Ectodermal cell (in vitro differentiated cells): ENCODE measurements at regions not wholly inside any gene's neighbourhood (a gene's known extent, or its start where the extent isn't known, plus 50 kb on each side); places are given as distances from the start of the nearest gene placed in this dataset.

Source experiments
- H3K27ac ChIP-seq: 2 replicates; pipeline ENCODE4 v1.7.0; 2013; ENCODE audit warnings: mild to moderate bottlenecking, low read depth, low read length; ENCODE audit not compliant: insufficient read depth, poor library complexity, severe bottlenecking
- H3K27me3 ChIP-seq: 2 replicates; pipeline ENCODE4 v1.7.0; 2013; ENCODE audit warnings: mild to moderate bottlenecking, low read length; ENCODE audit not compliant: insufficient read depth, control insufficient read depth, poor library complexity, severe bottlenecking
- H3K36me3 ChIP-seq: one replicate; pipeline ENCODE4 v1.7.0; 2013; ENCODE audit warnings: low read length; ENCODE audit not compliant: control insufficient read depth, insufficient read depth
- H3K4me1 ChIP-seq: one replicate; pipeline ENCODE4 v1.7.0; 2013; ENCODE audit warnings: low read length; ENCODE audit not compliant: control insufficient read depth, insufficient read depth
- H3K4me3 ChIP-seq: 2 replicates; pipeline ENCODE4 v1.7.0; 2013; ENCODE audit warnings: low read depth, low read length, control low read depth; ENCODE audit not compliant: insufficient read depth
- H3K9me3 ChIP-seq: 2 replicates; pipeline ENCODE4 v1.7.0; 2013; ENCODE audit warnings: mild to moderate bottlenecking, low read length, moderate library complexity; ENCODE audit not compliant: control insufficient read depth
- WGBS, 2 experiments: methylation state at CpG; one replicate each; pipeline ENCODE4 v1.1.7; 2013; ENCODE audit warnings: missing lambda C conversion rate in 2 of 2; 5-methylcytosine and 5-hydroxymethylcytosine counted together

DNA sequence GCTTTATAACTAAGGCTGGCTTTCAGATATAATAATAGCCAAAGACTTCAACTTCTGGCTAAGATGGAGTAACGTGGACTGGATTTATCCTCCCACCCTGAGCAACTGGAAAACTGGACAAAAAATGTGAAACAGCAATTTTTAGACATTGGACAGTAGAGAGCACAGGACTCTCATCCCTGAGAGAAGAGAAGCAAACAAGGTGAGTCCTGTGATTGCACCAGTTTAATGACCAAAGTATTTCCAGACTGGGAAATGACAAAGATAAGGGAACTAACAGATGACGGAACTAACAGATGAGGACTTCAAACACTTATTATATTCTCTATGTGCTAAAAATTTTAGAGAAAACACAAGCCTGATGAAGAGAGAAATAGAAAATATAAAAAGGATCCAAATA is 175.7 kb upstream of the SLC25A13 start:
- Histone ChIP-seq H3K4me1 (peaks cover 6% of the 10 kb centered on the region), H3K27ac (no peak overlapping the region), H3K4me3 (no peak overlapping the region), H3K27me3 (no peaks in the 10 kb centered on the region), H3K36me3 (no peaks in the 10 kb centered on the region), H3K9me3 (no peaks in the 10 kb centered on the region)
- WGBS, 2 experiments = 93 to 98% methylated on average over 1 to 2 of the region's 2 CpGs

DNA sequence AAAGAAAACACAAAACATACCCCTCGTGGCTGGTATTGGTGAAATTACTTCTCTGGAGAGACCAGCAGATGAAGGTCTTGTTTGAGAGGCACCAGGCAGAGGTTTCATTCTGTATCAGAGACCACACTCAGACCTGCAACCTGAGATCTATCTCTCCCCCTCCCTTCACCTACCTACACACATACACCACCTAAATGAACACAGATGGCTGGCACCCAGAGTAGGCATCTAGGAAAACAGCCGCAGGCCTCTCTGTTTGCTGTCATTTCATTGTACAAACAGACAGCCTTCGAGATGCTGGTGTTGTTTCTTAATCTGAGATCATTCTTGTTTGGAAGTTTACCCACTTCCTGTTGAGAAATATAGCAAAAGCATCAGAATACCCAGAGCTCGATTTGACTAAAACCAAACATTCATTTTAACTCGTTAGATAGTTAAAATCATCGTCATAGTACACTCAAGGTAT is 173.9 kb upstream of the SLC25A13 start:
- H3K9me3 ChIP-seq = no peaks in the 10 kb centered on the region
- H3K4me3 ChIP-seq = no peak overlapping the region
- no peak overlapping the region for H3K27ac ChIP-seq
- no peaks in the 10 kb centered on the region for H3K36me3 ChIP-seq
- H3K27me3 ChIP-seq = no peaks in the 10 kb centered on the region
- peaks cover 6% of the 10 kb centered on the region for H3K4me1 ChIP-seq
- 88 to 92% methylated on average over 5 to 6 of the region's 6 CpGs for WGBS, 2 experiments

DNA sequence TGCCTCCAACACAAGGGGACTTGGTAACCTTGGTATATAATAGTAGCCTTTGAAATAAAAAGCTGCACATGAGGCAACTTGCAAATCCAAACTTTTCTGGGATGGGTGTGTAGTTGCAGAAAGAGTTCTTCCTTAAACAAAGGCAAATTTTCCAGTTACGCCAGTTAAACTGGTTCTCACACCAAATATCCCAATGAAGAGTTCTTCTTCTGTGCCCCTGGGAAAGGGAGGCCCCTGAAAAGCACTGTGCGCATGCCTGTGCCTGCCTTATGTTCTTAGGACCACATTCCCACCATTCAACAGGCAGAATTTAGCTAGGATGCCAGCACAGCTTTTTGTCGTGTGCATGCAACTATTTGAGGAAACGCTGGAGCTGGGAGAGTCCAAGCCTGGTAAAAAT is 164.8 kb upstream of the SLC25A13 start:
- no peaks in the 10 kb centered on the region for H3K27me3 ChIP-seq
- 92 to 96% methylated on average over 4 of the region's 4 CpGs for WGBS, 2 experiments

DNA sequence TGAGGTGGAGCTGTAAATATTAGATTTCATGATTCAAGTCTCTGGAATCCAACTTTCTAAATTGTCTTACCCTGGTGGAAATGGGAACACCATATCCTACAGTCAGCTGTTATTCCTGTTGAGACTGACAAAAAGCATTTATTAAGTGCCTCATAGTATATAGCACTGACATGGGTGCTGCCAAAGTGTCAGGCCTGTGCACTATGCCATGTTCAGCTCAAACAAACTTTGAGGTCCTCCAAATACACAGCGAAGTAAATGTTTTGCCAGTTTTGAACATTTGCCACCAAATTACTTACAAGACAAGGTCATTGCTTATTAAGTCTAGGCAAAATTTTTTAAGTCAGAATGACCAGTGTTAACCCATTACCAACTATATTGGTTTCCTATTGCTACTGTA is 162.9 kb upstream of the SLC25A13 start:
- no peak overlapping the region for H3K4me3 ChIP-seq
- no peak overlapping the region for H3K27ac ChIP-seq
- H3K9me3 ChIP-seq = no peaks in the 10 kb centered on the region
- H3K27me3 ChIP-seq = no peaks in the 10 kb centered on the region
- WGBS, 2 experiments = 94 to 98% methylated on average over 1 of the region's 1 CpG
- H3K4me1 ChIP-seq = no peaks in the 10 kb centered on the region
- no peaks in the 10 kb centered on the region for H3K36me3 ChIP-seq

More for the DNA sequence above, 164.8 kb upstream of the SLC25A13 start:
- Histone ChIP-seq H3K36me3 (no peaks in the 10 kb centered on the region), H3K27ac (no peak overlapping the region), H3K4me3 (no peak overlapping the region), H3K4me1 (no peaks in the 10 kb centered on the region), H3K9me3 (no peaks in the 10 kb centered on the region)

DNA sequence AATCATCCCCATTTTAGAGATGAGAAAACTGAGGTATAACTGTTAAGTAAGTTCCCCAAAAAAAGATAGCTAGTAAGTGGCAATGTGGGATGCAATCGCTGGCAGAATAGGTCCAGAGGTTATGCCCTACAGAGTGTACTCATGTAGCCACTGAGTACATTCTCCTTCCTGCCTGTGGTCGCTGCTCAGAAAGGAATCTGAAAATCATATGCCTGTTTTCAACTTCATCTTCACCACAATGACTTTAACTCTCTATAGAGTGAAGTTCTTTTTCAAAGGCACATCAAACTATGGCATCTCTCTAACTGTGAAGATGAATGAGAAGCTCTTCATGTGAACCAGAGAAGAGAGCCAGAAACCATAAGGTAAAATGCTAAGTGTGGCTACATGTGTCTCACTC is 162.2 kb upstream of the SLC25A13 start:
- 94 to 95% methylated on average over 2 of the region's 2 CpGs for WGBS, 2 experiments
- Histone ChIP-seq H3K4me3 (no peak overlapping the region), H3K9me3 (no peaks in the 10 kb centered on the region), H3K36me3 (no peaks in the 10 kb centered on the region), H3K27me3 (no peaks in the 10 kb centered on the region), H3K4me1 (no peaks in the 10 kb centered on the region), H3K27ac (no peak overlapping the region)

DNA sequence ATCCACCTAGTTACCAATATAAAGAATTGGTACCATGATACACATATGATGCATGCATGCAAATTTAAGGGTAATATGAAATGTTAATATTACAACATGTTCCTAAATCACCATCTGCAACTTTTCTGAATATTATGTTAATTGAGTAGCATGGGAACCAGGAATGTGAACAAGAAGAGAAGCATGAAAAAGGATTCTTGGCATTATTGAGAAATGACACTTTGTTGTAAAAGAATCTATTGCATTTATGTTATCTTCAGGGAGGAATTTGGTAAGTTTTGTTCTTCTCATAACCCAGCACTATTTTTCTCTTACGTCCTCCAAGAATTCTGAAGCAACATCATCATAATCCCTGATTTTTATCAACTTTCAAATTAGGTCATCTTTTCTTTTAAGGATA is 159.9 kb upstream of the SLC25A13 start:
- H3K27me3 ChIP-seq = no peaks in the 10 kb centered on the region
- H3K36me3 ChIP-seq = no peaks in the 10 kb centered on the region
- no peak overlapping the region for H3K27ac ChIP-seq
- no peaks in the 10 kb centered on the region for H3K4me1 ChIP-seq
- 78 to 100% methylated on average over 1 of the region's 1 CpG for WGBS, 2 experiments
- no peaks in the 10 kb centered on the region for H3K9me3 ChIP-seq
- no peak overlapping the region for H3K4me3 ChIP-seq

DNA sequence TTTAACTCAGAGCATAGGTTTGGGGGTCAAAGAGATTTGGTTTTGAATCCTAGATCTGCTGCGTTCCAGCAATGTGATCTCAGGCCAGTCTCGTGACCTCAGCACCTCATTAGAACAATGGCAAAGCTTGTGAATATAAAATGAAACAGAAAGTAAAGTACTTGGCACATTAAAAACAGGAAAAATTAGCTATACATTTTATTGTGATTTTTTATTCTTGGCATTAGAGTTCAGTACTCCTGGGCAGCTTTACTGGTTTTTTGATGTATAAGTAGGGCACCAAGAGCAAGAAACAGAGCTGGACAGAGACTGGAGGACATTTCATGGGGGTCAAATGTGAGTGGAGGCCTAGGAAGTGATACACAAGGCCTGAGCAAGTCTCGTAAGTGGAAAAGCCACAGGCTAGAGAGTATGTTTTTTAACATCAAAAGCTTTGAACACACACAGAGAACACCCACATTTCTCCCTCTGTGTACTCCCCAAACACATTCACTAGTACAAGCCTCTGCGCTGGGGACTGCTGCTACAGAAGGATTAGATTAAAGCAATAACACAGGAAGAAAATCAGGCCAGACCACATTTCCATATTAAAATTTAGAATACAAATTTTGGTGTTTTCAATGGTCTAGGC is 157.2 kb upstream of the SLC25A13 start:
- WGBS, 2 experiments = 86 to 93% methylated on average over 3 to 4 of the region's 4 CpGs
- Histone ChIP-seq H3K4me3 (no peak overlapping the region), H3K4me1 (no peaks in the 10 kb centered on the region), H3K36me3 (no peaks in the 10 kb centered on the region), H3K27ac (no peak overlapping the region), H3K9me3 (no peaks in the 10 kb centered on the region), H3K27me3 (no peaks in the 10 kb centered on the region)

DNA sequence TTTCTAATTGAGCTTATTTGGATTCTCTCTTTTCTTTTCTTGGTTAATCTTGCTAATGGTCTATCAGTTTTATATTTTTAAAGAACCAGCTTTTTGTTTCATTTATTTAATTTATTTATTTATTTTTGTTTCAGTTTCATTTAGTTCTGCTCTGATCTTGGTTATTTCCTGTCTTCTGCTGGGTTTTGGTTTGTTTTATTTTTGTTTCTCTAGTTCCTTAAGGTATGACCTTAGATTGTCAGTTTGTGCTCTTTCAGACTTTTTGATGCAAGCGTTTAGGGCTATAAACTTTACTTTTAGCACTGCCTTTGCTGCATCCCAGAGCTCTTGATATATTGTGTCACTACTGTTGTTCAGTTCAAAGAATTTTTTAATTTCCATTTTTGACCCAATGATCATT is 149.7 kb upstream of the SLC25A13 start:
- no peaks in the 10 kb centered on the region for H3K27me3 ChIP-seq
- H3K36me3 ChIP-seq = no peaks in the 10 kb centered on the region
- no peaks in the 10 kb centered on the region for H3K9me3 ChIP-seq
- no peak overlapping the region for H3K4me3 ChIP-seq
- H3K4me1 ChIP-seq = no peaks in the 10 kb centered on the region
- H3K27ac ChIP-seq = no peak overlapping the region
- 91 to 100% methylated on average over 1 of the region's 1 CpG for WGBS, 2 experiments

DNA sequence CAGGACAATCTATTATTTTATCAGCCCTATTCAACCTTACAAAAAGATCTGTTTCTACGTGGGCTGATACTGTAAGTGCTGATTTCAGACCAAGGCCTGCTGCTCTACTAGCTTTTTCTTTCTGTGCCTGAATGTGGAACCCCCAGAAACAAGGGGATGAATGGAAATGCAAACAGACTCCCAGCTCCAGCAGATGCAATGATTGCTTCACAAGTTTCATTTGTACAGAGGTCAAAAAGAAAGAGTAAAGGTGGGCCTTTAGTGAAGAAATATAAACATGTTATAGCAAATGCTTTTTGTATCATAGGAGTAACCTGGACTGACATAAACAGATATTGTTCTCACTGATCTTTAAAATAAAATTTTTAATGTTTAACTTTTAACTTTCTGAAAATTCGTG is 130.2 kb upstream of the SLC25A13 start:
- H3K4me3 ChIP-seq = no peak overlapping the region
- H3K27ac ChIP-seq = no peak overlapping the region
- WGBS, 2 experiments = 17 to 62% methylated on average over 1 to 2 of the region's 2 CpGs
- H3K27me3 ChIP-seq = no peaks in the 10 kb centered on the region
- no peaks in the 10 kb centered on the region for H3K9me3 ChIP-seq
- no peaks in the 10 kb centered on the region for H3K4me1 ChIP-seq
- no peaks in the 10 kb centered on the region for H3K36me3 ChIP-seq

DNA sequence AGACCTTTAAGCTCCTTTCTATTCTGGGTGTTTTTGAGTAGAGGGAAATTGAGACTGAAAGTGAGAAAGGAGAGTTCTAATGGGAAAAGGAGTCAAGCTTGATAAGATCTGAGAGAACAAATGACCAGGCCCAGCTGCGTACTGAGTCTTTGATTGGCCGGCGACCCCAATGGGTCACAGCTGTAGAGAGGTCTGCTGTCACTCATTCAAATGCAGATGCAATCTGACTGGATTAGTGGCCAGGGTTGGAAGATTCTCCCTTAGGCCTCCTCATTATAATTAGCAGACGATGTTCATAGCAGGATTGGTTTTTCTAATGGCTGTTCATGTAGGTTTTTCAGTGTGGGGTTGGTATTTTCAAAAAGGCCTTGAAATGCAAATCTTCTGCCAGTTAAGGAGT is 127.2 kb upstream of the SLC25A13 start:
- WGBS, 2 experiments = 33 to 43% methylated on average over 4 of the region's 4 CpGs
- Histone ChIP-seq H3K27me3 (no peaks in the 10 kb centered on the region), H3K4me1 (no peaks in the 10 kb centered on the region), H3K36me3 (no peaks in the 10 kb centered on the region), H3K9me3 (no peaks in the 10 kb centered on the region), H3K27ac (no peak overlapping the region), H3K4me3 (no peak overlapping the region)
